Ectodermal cell (in vitro differentiated cells): ENCODE measurements at regions not wholly inside any gene's neighbourhood (a gene's known extent, or its start where the extent isn't known, plus 50 kb on each side); places are given as distances from the start of the nearest gene placed in this dataset.

ENCODE experiments used
- H3K27ac ChIP-seq: 2 replicates; pipeline ENCODE4 v1.7.0; 2013; ENCODE audit warnings: mild to moderate bottlenecking, low read depth, low read length; ENCODE audit not compliant: insufficient read depth, poor library complexity, severe bottlenecking
- H3K27me3 ChIP-seq: 2 replicates; pipeline ENCODE4 v1.7.0; 2013; ENCODE audit warnings: mild to moderate bottlenecking, low read length; ENCODE audit not compliant: insufficient read depth, control insufficient read depth, poor library complexity, severe bottlenecking
- H3K36me3 ChIP-seq: one replicate; pipeline ENCODE4 v1.7.0; 2013; ENCODE audit warnings: low read length; ENCODE audit not compliant: control insufficient read depth, insufficient read depth
- H3K4me1 ChIP-seq: one replicate; pipeline ENCODE4 v1.7.0; 2013; ENCODE audit warnings: low read length; ENCODE audit not compliant: control insufficient read depth, insufficient read depth
- H3K4me3 ChIP-seq: 2 replicates; pipeline ENCODE4 v1.7.0; 2013; ENCODE audit warnings: low read depth, low read length, control low read depth; ENCODE audit not compliant: insufficient read depth
- H3K9me3 ChIP-seq: 2 replicates; pipeline ENCODE4 v1.7.0; 2013; ENCODE audit warnings: mild to moderate bottlenecking, low read length, moderate library complexity; ENCODE audit not compliant: control insufficient read depth
- WGBS, 2 experiments: methylation state at CpG; one replicate each; pipeline ENCODE4 v1.1.7; 2013; ENCODE audit warnings: missing lambda C conversion rate in 2 of 2; 5-methylcytosine and 5-hydroxymethylcytosine counted together

GRCh38 chr6:23006656-23007055 is 437.3 kb downstream of the HDGFL1 start:
- H3K9me3 ChIP-seq, result no peaks in the 10 kb centered on the region
- no peaks in the 10 kb centered on the region for H3K4me1 ChIP-seq
- H3K4me3 ChIP-seq, result no peak overlapping the region
- 100% methylated on average over 1 of the region's 1 CpG; no CpG with 5 or more reads in 1 of the 2 experiments for WGBS, 2 experiments
- H3K27ac ChIP-seq, result no peak overlapping the region
- no peaks in the 10 kb centered on the region for H3K27me3 ChIP-seq
- no peaks in the 10 kb centered on the region for H3K36me3 ChIP-seq

GRCh38 chr6:23011615-23012014 is 442.2 kb downstream of the HDGFL1 start:
- H3K4me1 ChIP-seq, result no peaks in the 10 kb centered on the region
- no peaks in the 10 kb centered on the region for H3K9me3 ChIP-seq
- H3K27ac ChIP-seq, result no peak overlapping the region
- H3K27me3 ChIP-seq, result no peaks in the 10 kb centered on the region
- no peaks in the 10 kb centered on the region for H3K36me3 ChIP-seq
- H3K4me3 ChIP-seq, result no peak overlapping the region

DNA sequence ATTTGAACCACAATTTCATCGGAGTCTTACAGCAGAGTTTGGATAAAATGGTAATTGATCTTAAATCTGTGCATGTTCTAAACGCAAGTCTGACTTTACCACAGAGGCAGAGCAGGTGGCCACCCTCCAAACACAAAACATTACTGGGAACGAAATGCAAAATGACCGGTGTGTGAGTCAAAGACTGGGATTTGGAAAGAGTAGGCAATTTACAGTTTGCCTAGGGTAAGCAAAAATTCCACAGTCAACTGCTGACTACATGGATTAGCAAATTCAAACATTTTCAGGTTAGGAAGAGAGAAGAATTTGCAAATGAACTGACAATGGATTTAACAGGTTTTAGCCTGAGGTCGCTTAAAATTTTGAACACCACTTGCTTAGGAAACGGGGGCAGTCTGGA is 444.4 kb downstream of the HDGFL1 start:
- Histone ChIP-seq H3K9me3 (no peaks in the 10 kb centered on the region), H3K4me1 (no peaks in the 10 kb centered on the region), H3K4me3 (no peak overlapping the region), H3K27me3 (no peaks in the 10 kb centered on the region), H3K36me3 (no peaks in the 10 kb centered on the region), H3K27ac (no peak overlapping the region)
- WGBS, 2 experiments, result 69 to 74% methylated on average over 6 of the region's 6 CpGs

DNA sequence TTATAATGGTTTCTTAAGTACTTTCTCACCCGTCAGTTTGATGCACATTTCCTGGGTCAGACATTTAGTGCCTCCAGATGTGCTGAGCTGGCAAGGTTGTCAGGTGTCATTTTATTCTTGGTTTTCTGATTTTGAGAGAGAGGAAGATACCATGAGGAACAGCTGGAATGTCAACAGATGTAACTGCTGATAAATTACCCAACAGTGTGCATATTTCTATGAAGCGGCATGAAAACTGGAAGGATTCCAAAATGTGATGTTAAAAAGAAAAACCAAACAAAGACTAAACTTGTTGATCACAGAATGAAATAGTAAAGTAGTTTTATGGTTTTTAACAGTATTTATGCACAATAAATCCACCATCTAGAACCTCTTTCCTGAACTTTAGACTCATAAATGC is 447.3 kb downstream of the HDGFL1 start:
- 98 to 100% methylated on average over 2 of the region's 2 CpGs for WGBS, 2 experiments
- H3K27me3 ChIP-seq, result no peaks in the 10 kb centered on the region
- no peaks in the 10 kb centered on the region for H3K9me3 ChIP-seq
- H3K27ac ChIP-seq, result no peak overlapping the region
- H3K36me3 ChIP-seq, result no peaks in the 10 kb centered on the region
- H3K4me1 ChIP-seq, result no peaks in the 10 kb centered on the region
- no peak overlapping the region for H3K4me3 ChIP-seq

DNA sequence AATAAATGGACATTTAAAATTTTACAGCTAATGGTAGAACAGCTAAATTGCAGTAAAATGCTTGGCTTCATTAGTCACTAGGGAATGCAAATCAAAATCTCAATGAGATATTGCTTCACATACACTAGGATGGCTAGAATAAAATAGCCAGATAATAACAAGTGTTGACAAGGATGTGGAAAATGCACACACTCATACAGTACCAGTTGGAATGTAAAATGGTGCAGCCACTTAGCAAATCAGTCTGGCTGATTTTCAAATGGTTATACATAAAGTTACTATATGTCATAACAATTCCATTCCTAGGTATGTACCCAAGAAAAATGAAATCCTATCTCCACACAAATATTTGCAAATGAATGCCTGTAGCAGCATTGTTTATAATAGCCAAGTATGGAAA is 452.1 kb downstream of the HDGFL1 start:
- H3K27me3 ChIP-seq, result no peaks in the 10 kb centered on the region
- no peak overlapping the region for H3K27ac ChIP-seq
- no peaks in the 10 kb centered on the region for H3K9me3 ChIP-seq
- H3K4me3 ChIP-seq, result no peak overlapping the region
- H3K4me1 ChIP-seq, result no peaks in the 10 kb centered on the region
- no peaks in the 10 kb centered on the region for H3K36me3 ChIP-seq

DNA sequence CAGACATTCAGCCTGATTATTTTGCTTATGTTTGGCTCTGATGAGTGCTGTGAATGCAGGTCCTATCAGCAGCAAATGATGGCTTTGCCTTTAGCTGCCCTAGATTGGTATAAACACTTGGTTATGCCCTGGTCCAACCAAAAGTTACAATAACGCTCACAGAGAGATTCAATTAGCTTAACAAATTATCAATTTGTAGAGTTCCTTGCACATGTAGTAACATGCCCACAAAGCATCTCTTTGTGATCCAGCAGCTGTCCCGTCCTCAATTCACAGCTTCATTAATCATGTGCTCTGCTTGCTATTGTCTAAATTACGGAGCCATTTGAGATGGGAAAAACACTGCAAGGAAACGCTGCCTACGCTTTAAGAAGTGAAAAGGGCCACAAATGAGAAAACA is 457.9 kb downstream of the HDGFL1 start:
- H3K4me3 ChIP-seq, result no peak overlapping the region
- no peaks in the 10 kb centered on the region for H3K27me3 ChIP-seq
- no peaks in the 10 kb centered on the region for H3K9me3 ChIP-seq
- no peak overlapping the region for H3K27ac ChIP-seq
- peaks cover 4% of the 10 kb centered on the region for H3K4me1 ChIP-seq
- 72 to 94% methylated on average over 3 to 5 of the region's 5 CpGs for WGBS, 2 experiments
- no peaks in the 10 kb centered on the region for H3K36me3 ChIP-seq

DNA sequence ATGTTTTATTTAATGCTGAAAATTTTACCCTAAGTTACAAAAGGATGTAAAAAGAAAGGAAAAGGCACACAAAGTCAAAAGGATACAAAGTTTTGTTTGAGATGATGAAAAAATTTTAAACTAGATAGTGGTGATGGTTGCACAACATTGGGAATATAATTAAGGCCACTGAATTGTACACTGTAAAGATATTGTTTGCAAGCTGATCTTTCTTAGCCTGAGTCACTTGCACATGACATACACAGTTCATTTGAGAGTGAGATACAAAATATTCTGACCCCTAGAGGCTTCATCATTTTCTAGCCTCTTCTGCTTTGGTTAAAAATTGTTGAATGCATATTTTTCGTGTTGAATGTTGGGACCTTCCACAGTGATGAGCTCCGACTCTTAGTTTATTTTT is 462.6 kb downstream of the HDGFL1 start:
- Histone ChIP-seq H3K4me1 (peaks cover 4% of the 10 kb centered on the region), H3K27me3 (no peaks in the 10 kb centered on the region), H3K9me3 (no peaks in the 10 kb centered on the region), H3K4me3 (no peak overlapping the region), H3K36me3 (no peaks in the 10 kb centered on the region), H3K27ac (no peak overlapping the region)
- 100% methylated on average over 1 of the region's 2 CpGs; no CpG with 5 or more reads in 1 of the 2 experiments for WGBS, 2 experiments

- no peaks in the 10 kb centered on the region for H3K4me1 ChIP-seq
- no peak overlapping the region for H3K4me3 ChIP-seq
- no peaks in the 10 kb centered on the region for H3K36me3 ChIP-seq
- H3K9me3 ChIP-seq, result no peaks in the 10 kb centered on the region
- 89 to 96% methylated on average over 2 of the region's 2 CpGs for WGBS, 2 experiments
- H3K27me3 ChIP-seq, result no peaks in the 10 kb centered on the region
- H3K27ac ChIP-seq, result no peak overlapping the region
Measured at GRCh38 chr6:23034926-23035325, 465.6 kb downstream of the HDGFL1 start.

DNA sequence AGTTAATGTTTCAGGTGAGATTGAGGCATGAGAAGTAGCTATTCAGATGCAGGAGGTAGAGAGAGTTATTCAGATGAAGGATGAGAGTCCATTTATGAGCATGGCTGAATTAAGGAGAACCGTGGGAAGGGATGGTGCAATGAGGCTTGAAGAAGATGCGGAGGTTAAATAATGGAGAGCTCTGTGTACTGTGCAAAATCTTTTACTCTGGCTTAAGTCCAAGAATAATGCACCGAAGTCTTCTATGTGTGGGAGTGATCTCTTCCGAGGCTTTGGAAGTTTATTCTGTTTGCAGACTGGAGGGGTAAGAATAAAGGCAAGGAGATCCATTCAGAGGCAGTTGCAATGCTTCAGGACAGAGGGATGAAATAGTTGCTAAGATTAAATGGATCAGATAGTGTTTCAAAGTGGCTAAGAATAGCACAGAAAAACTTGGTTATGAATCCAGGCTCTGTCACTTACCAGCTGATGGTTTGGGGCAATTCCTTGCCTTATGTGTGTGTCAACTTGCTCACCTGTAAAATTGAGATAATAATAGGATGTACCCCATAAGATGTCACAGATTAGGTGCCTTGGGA is 467.1 kb downstream of the HDGFL1 start:
- Histone ChIP-seq H3K4me1 (no peaks in the 10 kb centered on the region), H3K9me3 (no peaks in the 10 kb centered on the region), H3K4me3 (no peak overlapping the region), H3K27me3 (no peaks in the 10 kb centered on the region), H3K27ac (no peak overlapping the region), H3K36me3 (no peaks in the 10 kb centered on the region)
- 95 to 97% methylated on average over 4 of the region's 4 CpGs for WGBS, 2 experiments

DNA sequence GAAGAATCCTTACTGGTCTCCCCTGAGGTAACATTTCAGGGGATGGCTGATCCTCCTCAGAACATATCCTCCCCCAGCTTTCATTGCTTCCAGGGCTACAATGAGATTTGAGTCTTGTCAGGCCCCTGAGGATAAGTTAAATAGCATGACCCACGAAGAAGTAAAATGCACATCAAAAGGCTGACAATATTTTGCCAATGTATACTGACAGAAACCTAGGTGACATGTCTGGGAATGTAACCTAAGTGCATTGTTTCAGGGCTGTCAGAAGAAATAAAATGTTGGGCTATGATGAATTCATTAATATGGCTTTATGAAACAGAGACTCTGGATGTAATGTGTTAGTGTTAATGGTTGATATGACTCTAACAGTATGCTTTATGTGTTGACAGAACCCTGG is 471.5 kb downstream of the HDGFL1 start:
- Histone ChIP-seq H3K27ac (no peak overlapping the region), H3K9me3 (no peaks in the 10 kb centered on the region), H3K27me3 (no peaks in the 10 kb centered on the region), H3K4me3 (no peak overlapping the region), H3K36me3 (no peaks in the 10 kb centered on the region), H3K4me1 (no peaks in the 10 kb centered on the region)
- WGBS, 2 experiments, result 88 to 95% methylated on average over 1 of the region's 1 CpG

GRCh38 chr6:23045280-23045679 is 475.9 kb downstream of the HDGFL1 start:
- Histone ChIP-seq H3K9me3 (no peaks in the 10 kb centered on the region), H3K27ac (no peak overlapping the region), H3K4me3 (no peak overlapping the region), H3K27me3 (no peaks in the 10 kb centered on the region), H3K4me1 (no peaks in the 10 kb centered on the region), H3K36me3 (no peaks in the 10 kb centered on the region)
